Hepatocyte (in vitro differentiated cells): ENCODE measurements at regions not wholly inside any gene's neighbourhood (a gene's known extent, or its start where the extent isn't known, plus 50 kb on each side); places are given as distances from the start of the nearest gene placed in this dataset.

Source experiments
- DNase-seq: peaks from one replicate; pipeline ENCODE4 v3.0.0-alpha.2; 2016; ENCODE audit warnings: low spot score
- H2AFZ ChIP-seq: fragments of 200-600 bp; sonication (generic); 2 replicates; pipeline ENCODE4 v1.6.0; 2016; ENCODE audit warnings: antibody characterized with exemption, mild to moderate bottlenecking
- H3K27ac ChIP-seq: fragments of 200-600 bp; sonication (generic); 2 replicates; pipeline ENCODE4 v1.5.1; 2016; ENCODE audit warnings: mild to moderate bottlenecking
- H3K27me3 ChIP-seq: fragments of 200-600 bp; sonication (generic); 2 replicates; pipeline ENCODE4 v1.6.1; 2016
- H3K36me3 ChIP-seq: fragments of 200-600 bp; sonication (generic); replicated peaks from 2 replicates; pipeline ENCODE4 v1.5.1; 2016; ENCODE audit warnings: low read depth; ENCODE audit not compliant: insufficient read depth
- H3K4me1 ChIP-seq: fragments of 200-600 bp; sonication (generic); 2 replicates; pipeline ENCODE4 v1.5.1; 2016; ENCODE audit warnings: mild to moderate bottlenecking, moderate library complexity; ENCODE audit not compliant: insufficient read depth
- H3K4me2 ChIP-seq: fragments of 200-600 bp; sonication (generic); 2 replicates; pipeline ENCODE4 v1.6.0; 2016
- H3K4me3 ChIP-seq: fragments of 200-600 bp; sonication (generic); 2 replicates; pipeline ENCODE4 v1.5.1; 2016; ENCODE audit warnings: mild to moderate bottlenecking
- H3K79me2 ChIP-seq: fragments of 200-600 bp; sonication (generic); 2 replicates; pipeline ENCODE4 v1.6.0; 2017; ENCODE audit warnings: mild to moderate bottlenecking
- H3K9me2 ChIP-seq: fragments of 200-600 bp; sonication (generic); replicated peaks from 2 replicates; pipeline ENCODE4 v1.6.0; 2017; ENCODE audit warnings: mild to moderate bottlenecking; ENCODE audit not compliant: insufficient read depth
- H3K9me3 ChIP-seq: fragments of 200-600 bp; sonication (generic); 2 replicates; pipeline ENCODE4 v1.5.1; 2016; ENCODE audit warnings: low read depth, mild to moderate bottlenecking
- H4K20me1 ChIP-seq: fragments of 200-600 bp; sonication (generic); 2 replicates; pipeline ENCODE4 v1.6.0; 2016; ENCODE audit warnings: mild to moderate bottlenecking; ENCODE audit not compliant: insufficient read depth, poor library complexity, severe bottlenecking
- CTCF ChIP-seq: fragments of 200-600 bp; sonication (generic); IDR thresholded peaks from 2 replicates; pipeline ENCODE4 v1.5.1; 2016; ENCODE audit warnings: antibody characterized with exemption, mild to moderate bottlenecking; ENCODE audit not compliant: poor library complexity
- EZH2 ChIP-seq: fragments of 200-600 bp; sonication (generic); IDR thresholded peaks from 2 replicates; pipeline ENCODE4 v1.6.1; 2016; ENCODE audit warnings: antibody characterized with exemption, mild to moderate bottlenecking, borderline replicate concordance
- EZH2phosphoT487 ChIP-seq: fragments of 200-600 bp; sonication (generic); IDR thresholded peaks from one replicate; pipeline ENCODE4 v1.6.1; 2018; ENCODE audit warnings: antibody characterized with exemption, mild to moderate bottlenecking, low read depth, moderate library complexity; ENCODE audit not compliant: unreplicated experiment, severe bottlenecking
- WGBS: methylation state at CpG from one replicate; pipeline ENCODE4 v1.1.6; 2016; ENCODE audit warnings: low lambda C conversion rate; ENCODE audit errors: missing lambda C conversion rate; 5-methylcytosine and 5-hydroxymethylcytosine counted together

GRCh38 chr5:118456085-118456484 is 532.3 kb downstream of the DTWD2 start:
- WGBS, result 86% methylated on average over 1 of the region's 1 CpG
- H3K4me2 ChIP-seq, result no peak overlapping the region

GRCh38 chr5:118451697-118452247 is 536.6 kb downstream of the DTWD2 start:
- H3K27me3 ChIP-seq, result no peaks in the 10 kb centered on the region
- H3K36me3 ChIP-seq, result no peaks in the 10 kb centered on the region
- no peak overlapping the region for H3K27ac ChIP-seq
- H3K9me2 ChIP-seq, result no peaks in the 10 kb centered on the region
- no peaks in the 10 kb centered on the region for H4K20me1 ChIP-seq
- TF ChIP-seq CTCF (no peak), EZH2phosphoT487 (no peak), EZH2 (no peak)
- no peak for DNase-seq
- H3K4me2 ChIP-seq, result no peak overlapping the region
- H3K4me1 ChIP-seq, result no peaks in the 10 kb centered on the region
- H2AFZ ChIP-seq, result no peak overlapping the region
- no peaks in the 10 kb centered on the region for H3K9me3 ChIP-seq
- WGBS, result 90% methylated on average over 3 of the region's 3 CpGs
- H3K79me2 ChIP-seq, result no peaks in the 10 kb centered on the region
- H3K4me3 ChIP-seq, result no peak overlapping the region

More at GRCh38 chr5:118456085-118456484, 532.3 kb downstream of the DTWD2 start:
- Histone ChIP-seq H2AFZ (no peak overlapping the region), H3K27ac (no peak overlapping the region), H3K27me3 (no peaks in the 10 kb centered on the region), H3K9me3 (no peaks in the 10 kb centered on the region), H3K79me2 (no peaks in the 10 kb centered on the region), H3K4me3 (no peak overlapping the region), H3K4me1 (no peaks in the 10 kb centered on the region), H3K36me3 (no peaks in the 10 kb centered on the region), H3K9me2 (no peaks in the 10 kb centered on the region), H4K20me1 (no peaks in the 10 kb centered on the region)
- TF ChIP-seq EZH2 (no peak), EZH2phosphoT487 (no peak), CTCF (no peak)
- DNase-seq, result no peak

GRCh38 chr5:118450554-118451332 is 537.6 kb downstream of the DTWD2 start:
- H3K9me3 ChIP-seq, result no peaks in the 10 kb centered on the region
- no peak overlapping the region for H2AFZ ChIP-seq
- no peak overlapping the region for H3K4me3 ChIP-seq
- no peak for DNase-seq
- no peaks in the 10 kb centered on the region for H3K9me2 ChIP-seq
- no peak overlapping the region for H3K27ac ChIP-seq
- no peaks in the 10 kb centered on the region for H3K36me3 ChIP-seq
- H3K79me2 ChIP-seq, result no peaks in the 10 kb centered on the region
- H4K20me1 ChIP-seq, result no peaks in the 10 kb centered on the region
- no peaks in the 10 kb centered on the region for H3K27me3 ChIP-seq
- H3K4me1 ChIP-seq, result no peaks in the 10 kb centered on the region
- TF ChIP-seq EZH2phosphoT487, result no peak
- TF ChIP-seq CTCF, result no peak
- H3K4me2 ChIP-seq, result no peak overlapping the region
- whole genome bisulfite sequencing, result 87% methylated on average over 7 of the region's 7 CpGs
